ENCODE measurements at regions not wholly inside any gene's neighbourhood (a gene's known extent, or its start where the extent isn't known, plus 50 kb on each side); places are given as distances from the start of the nearest gene placed in this dataset.

- TF ChIP-seq CTCF (conservative IDR thresholded peaks at IDR 0.05 in 1 of 2, IDR thresholded peaks at IDR 0.05 in 1 of 2; ENCODE audit: low read depth in 1 of 2, low read length in 2 of 2) (no peak), EZH2 (IDR thresholded peaks at IDR 0.05; ENCODE audit: low read length, missing control alignments) (no peak)
Measured at GRCh38 chr3:30185872-30186271, 420.5 kb upstream of the TGFBR2 start.

Measured in fibroblast of lung (primary cell).